Cardiac muscle cell (in vitro differentiated cells and primary cell): ENCODE measurements at regions not wholly inside any gene's neighbourhood (a gene's known extent, or its start where the extent isn't known, plus 50 kb on each side); places are given as distances from the start of the nearest gene placed in this dataset.
A peak's percentile ranks its signal among the peaks of the same experiment; 100 is the strongest.

ENCODE experiments used
- DNase-seq, 2 donors: peaks; one replicate each; pipeline versions ENCODE4 v3.0.0 to v3.0.0-alpha.2; 2010 to 2017; ENCODE audit warnings: low read depth in 1 of 2, low spot score in 1 of 2
- H3K27ac ChIP-seq: fragments of 200-600 bp; sonication (generic); 2 replicates; pipeline ENCODE4 v1.5.1; 2016
- H3K27me3 ChIP-seq: fragments of 200-600 bp; sonication (generic); 2 replicates; pipeline ENCODE4 v1.6.0; 2016; ENCODE audit warnings: control low read depth
- H3K36me3 ChIP-seq: fragments of 200-600 bp; sonication (generic); 2 replicates; pipeline ENCODE4 v1.5.1; 2016; ENCODE audit warnings: control low read depth
- H3K4me1 ChIP-seq: fragments of 200-600 bp; sonication (generic); 2 replicates; pipeline ENCODE4 v1.8.1; 2017; ENCODE audit warnings: low read depth, mild to moderate bottlenecking, mixed run types
- H3K4me3 ChIP-seq: fragments of 200-600 bp; sonication (generic); 2 replicates; pipeline ENCODE4 v1.5.1; 2016; ENCODE audit warnings: mild to moderate bottlenecking
- H3K9me3 ChIP-seq: fragments of 200-600 bp; sonication (generic); 2 replicates; pipeline ENCODE4 v1.5.1; 2017; ENCODE audit warnings: low read depth, mild to moderate bottlenecking, control low read depth
- TF ChIP-seq, protein P1 (sequence below): IDR thresholded peaks from 2 replicates; pipeline ENCODE4 v1.5.1; 2012; ENCODE audit warnings: low read depth, mild to moderate bottlenecking, low read length

- DNase-seq: no peak
- H3K27me3 ChIP-seq: no peaks in the 10 kb centered on the region
- TF ChIP-seq, protein P1, sequence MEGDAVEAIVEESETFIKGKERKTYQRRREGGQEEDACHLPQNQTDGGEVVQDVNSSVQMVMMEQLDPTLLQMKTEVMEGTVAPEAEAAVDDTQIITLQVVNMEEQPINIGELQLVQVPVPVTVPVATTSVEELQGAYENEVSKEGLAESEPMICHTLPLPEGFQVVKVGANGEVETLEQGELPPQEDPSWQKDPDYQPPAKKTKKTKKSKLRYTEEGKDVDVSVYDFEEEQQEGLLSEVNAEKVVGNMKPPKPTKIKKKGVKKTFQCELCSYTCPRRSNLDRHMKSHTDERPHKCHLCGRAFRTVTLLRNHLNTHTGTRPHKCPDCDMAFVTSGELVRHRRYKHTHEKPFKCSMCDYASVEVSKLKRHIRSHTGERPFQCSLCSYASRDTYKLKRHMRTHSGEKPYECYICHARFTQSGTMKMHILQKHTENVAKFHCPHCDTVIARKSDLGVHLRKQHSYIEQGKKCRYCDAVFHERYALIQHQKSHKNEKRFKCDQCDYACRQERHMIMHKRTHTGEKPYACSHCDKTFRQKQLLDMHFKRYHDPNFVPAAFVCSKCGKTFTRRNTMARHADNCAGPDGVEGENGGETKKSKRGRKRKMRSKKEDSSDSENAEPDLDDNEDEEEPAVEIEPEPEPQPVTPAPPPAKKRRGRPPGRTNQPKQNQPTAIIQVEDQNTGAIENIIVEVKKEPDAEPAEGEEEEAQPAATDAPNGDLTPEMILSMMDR: no peak
Measured at GRCh38 chr15:38622304-38622703, 57.7 kb upstream of the RASGRP1 start.

DNA sequence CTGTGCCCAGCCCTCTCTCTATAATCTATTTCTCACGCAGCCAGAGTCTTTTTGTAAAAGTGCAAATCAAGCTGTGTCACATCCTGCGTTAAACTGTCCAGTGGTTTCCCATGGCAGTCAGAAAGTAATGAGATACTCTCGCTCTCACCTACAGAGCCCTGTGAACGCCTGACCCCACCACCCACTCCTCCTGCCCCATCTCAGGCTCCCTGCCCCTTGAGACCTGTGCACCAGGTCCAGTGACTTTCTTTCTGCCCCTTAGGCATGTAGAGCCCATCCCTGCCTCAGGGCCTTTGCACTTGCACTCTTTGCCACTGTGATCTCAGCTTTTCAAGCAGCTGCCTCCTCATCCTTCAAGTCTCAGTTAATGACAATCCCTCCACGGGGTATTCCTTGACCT lies 58.3 kb upstream of the RASGRP1 start:
- H3K27me3 ChIP-seq: no peaks in the 10 kb centered on the region
- peaks cover 45% of the 10 kb centered on the region for H3K4me1 ChIP-seq
- DNase-seq: no peak
- H3K9me3 ChIP-seq: no peaks in the 10 kb centered on the region
- no peaks in the 10 kb centered on the region for H3K36me3 ChIP-seq
- no peak overlapping the region for H3K27ac ChIP-seq
- TF ChIP-seq, protein P1: no peak
- no peak overlapping the region for H3K4me3 ChIP-seq

More at GRCh38 chr15:38622304-38622703, 57.7 kb upstream of the RASGRP1 start:
- Histone ChIP-seq H3K4me1 (peaks cover 41% of the 10 kb centered on the region), H3K9me3 (no peaks in the 10 kb centered on the region), H3K27ac (no peak overlapping the region), H3K4me3 (no peak overlapping the region), H3K36me3 (no peaks in the 10 kb centered on the region)

- TF ChIP-seq, protein P1: no peak
- Histone ChIP-seq H3K9me3 (no peaks in the 10 kb centered on the region), H3K4me1 (peaks cover 46% of the 10 kb centered on the region), H3K27me3 (no peaks in the 10 kb centered on the region), H3K36me3 (no peaks in the 10 kb centered on the region), H3K4me3 (no peak overlapping the region), H3K27ac (no peak overlapping the region)
- DNase-seq: no peak
Measured at GRCh38 chr15:38623744-38624143, 59.1 kb upstream of the RASGRP1 start.

GRCh38 chr15:38624244-38625205 lies 59.9 kb upstream of the RASGRP1 start:
- H3K27me3 ChIP-seq: no peaks in the 10 kb centered on the region

DNA sequence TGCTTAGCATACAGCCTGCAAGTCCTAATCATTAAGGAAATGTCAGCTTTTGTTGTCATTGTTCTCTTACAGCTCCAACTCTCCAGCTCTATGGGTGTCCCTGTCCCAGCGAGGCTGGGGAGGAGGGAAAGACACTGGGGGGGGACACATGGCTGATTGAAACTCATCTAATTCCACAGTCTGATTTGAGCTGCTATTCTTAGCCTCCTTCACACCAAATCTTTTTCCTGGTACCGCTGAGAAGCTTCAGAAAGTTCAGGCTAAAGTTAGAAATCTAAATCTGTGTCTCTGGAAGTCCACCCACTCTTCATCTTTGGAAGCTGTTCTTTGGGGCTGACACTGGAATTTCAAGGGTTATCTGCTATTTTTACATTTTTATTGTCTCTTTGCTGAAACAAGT lies 61.3 kb upstream of the RASGRP1 start:
- no peaks in the 10 kb centered on the region for H3K9me3 ChIP-seq
- H3K4me1 ChIP-seq: peaks cover 28% of the 10 kb centered on the region
- no peaks in the 10 kb centered on the region for H3K36me3 ChIP-seq
- no peak overlapping the region for H3K4me3 ChIP-seq
- no peak for DNase-seq
- peak overlapping the region; percentile 77 for H3K27ac ChIP-seq
- H3K27me3 ChIP-seq: no peaks in the 10 kb centered on the region
- TF ChIP-seq, protein P1: no peak

More at GRCh38 chr15:38624244-38625205, 59.9 kb upstream of the RASGRP1 start:
- Histone ChIP-seq H3K27ac (no peak overlapping the region), H3K4me1 (peaks cover 41% of the 10 kb centered on the region), H3K9me3 (no peaks in the 10 kb centered on the region), H3K36me3 (no peaks in the 10 kb centered on the region), H3K4me3 (no peak overlapping the region)
- TF ChIP-seq, protein P1: no peak
- DNase-seq: peak in 1 of 2 donors; percentile 3
